ENCODE measurements at regions not wholly inside any gene's neighbourhood (a gene's known extent, or its start where the extent isn't known, plus 50 kb on each side); places are given as distances from the start of the nearest gene placed in this dataset.
"Not testable (repeated sequence)": the region's sequence is repeated elsewhere in the genome, so short reads cannot be mapped to it uniquely, and the experiment has no call there.

GRCh38 chr5:176748967-176749935 is 61.1 kb upstream of the UNC5A start:
- no peak for DNase-seq

DNA sequence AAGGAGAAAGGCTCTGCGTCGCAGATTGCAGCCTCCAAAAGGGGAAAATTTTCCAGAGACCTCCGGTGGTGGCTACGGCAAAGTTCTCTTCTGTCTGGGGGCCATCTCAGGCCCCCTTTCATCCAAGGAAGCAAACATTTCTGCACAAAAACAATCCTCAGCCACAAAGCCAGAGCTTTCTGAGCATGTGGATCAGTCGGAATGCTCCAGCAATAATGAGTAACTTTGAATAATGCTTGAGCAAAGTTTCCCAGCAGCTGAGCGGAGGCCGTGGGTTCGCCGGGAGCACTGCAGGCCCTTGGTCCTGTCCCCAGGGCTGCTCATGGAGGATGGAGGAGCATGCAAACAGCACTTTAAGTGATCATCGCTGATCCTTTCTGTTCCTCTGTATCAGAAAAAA is 60.2 kb upstream of the UNC5A start:
- DNase-seq, result no peak

GRCh38 chr5:176754376-176754973 is 55.9 kb upstream of the UNC5A start:
- DNase-seq, result no peak

- not testable (repeated sequence) for DNase-seq
These were observed 54.8 kb upstream of the UNC5A start for GRCh38 chr5:176755593-176755992.

DNA sequence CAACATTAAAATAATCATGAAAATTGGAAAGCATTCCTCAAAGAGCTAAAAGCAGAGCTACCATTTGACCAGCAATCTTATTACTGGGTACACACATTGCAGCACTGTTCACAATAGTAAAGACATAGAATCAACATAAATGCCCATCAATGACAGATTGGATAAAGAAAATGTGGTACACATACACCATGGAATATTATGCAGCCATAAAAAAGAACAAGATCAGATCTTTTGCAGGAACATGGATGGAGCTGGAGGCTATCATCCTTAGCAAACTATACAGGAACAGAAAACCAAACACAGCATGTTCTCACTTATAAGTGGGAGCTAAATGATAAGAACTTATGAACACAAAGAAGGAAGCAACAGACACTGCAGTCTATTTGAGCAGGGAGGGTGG is 52.8 kb upstream of the UNC5A start:
- not testable (repeated sequence) for DNase-seq
